ENCODE measurements at regions not wholly inside any gene's neighbourhood (a gene's known extent, or its start where the extent isn't known, plus 50 kb on each side); places are given as distances from the start of the nearest gene placed in this dataset.

DNA sequence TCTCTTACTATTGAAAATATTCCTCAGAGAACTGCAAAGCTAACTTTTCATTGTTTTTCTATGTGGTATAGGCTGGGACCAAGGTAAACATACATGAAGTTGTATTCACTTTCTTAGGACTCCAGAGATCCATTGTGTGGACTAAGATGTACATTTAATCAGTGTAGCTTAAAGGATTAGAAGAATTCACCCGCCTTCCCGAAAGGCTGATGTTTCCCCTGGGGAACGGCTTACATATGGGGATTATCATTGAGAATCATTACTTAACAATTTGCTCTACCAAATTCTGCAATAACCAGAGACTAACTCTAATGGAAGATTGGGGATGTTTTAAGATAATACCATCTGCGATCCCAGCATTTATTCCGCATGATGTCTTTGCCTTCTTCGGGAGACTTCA is 257.1 kb upstream of the KIAA1217 start:
- ChIA-PET CTCF (no interaction called here), POLR2A (no interaction called here)
- no peaks in the 10 kb centered on the region for H3K9me3 ChIP-seq (ENCODE audit: control insufficient read depth, insufficient read depth, low read depth, low read length)

DNA sequence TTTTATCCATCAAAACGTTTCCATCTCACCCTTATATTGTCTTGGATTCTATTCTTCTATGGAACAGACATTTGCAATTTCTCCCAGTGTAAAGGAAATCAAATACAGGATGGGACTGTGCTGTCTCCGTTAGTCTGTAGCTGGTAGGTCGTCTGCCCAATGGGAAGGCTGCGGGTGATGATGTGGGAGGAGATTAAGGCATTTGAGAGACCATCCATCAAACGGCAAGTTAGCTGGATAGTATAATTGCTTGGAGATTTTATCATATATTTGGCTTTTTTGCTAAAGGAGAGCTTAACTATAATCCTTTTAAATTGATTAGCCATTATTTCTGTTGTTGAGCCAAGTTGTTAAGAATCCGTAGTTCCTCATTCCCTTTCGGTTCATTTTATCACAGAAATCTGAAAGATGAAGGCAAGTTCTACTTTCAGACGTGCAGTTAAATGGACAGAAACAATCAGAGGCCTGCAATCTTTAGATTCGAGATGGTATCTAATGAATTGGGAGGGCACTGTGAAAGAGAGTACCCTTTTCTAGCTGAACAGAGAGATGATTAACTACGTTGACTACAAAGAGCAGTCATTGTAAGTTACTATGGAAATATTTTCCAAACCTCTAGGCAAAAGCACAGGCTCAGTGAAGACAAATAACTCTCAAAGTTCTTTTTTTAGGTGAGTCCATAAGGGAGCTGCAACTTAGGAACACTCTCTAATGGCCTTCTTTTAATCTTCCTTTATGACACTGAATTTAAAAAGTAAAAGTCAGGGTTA is 253.3 kb upstream of the KIAA1217 start:
- no peaks in the 10 kb centered on the region for H3K9me3 ChIP-seq (ENCODE audit: control insufficient read depth, insufficient read depth, low read depth, low read length)
- H3K4me3 ChIP-seq (ENCODE audit: low read depth, low read length): no peak overlapping the region
- H3K27ac ChIP-seq (ENCODE audit: extremely low read depth, low read depth, low read length): no peak overlapping the region
- no peaks in the 10 kb centered on the region for H3K36me3 ChIP-seq (ENCODE audit: control insufficient read depth in 2 of 2, insufficient read depth in 1 of 2, low read length in 2 of 2)
- CTCF ChIA-PET: interaction anchor here (0.6 to 1.1 kb wide), 2 partner anchors 38 to 561 kb away, joined by 3 read pairs; no protein-coding TSS in a partner anchor
- no peaks in the 10 kb centered on the region for H3K4me1 ChIP-seq (ENCODE audit: control insufficient read depth, insufficient read depth, low read length)
- POLR2A ChIA-PET: no interaction called here
- TF ChIP-seq ZNF830 (tag by site-specific recombination; IDR thresholded peaks at IDR 0.05; ENCODE audit: low read depth): no peak
- TF ChIP-seq, protein P1, sequence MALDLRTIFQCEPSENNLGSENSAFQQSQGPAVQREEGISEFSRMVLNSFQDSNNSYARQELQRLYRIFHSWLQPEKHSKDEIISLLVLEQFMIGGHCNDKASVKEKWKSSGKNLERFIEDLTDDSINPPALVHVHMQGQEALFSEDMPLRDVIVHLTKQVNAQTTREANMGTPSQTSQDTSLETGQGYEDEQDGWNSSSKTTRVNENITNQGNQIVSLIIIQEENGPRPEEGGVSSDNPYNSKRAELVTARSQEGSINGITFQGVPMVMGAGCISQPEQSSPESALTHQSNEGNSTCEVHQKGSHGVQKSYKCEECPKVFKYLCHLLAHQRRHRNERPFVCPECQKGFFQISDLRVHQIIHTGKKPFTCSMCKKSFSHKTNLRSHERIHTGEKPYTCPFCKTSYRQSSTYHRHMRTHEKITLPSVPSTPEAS (tag by site-specific recombination; IDR thresholded peaks at IDR 0.05): no peak
- no peak for TF ChIP-seq ZNF660 (tag by site-specific recombination; IDR thresholded peaks at IDR 0.05)
- TF ChIP-seq, protein P2, sequence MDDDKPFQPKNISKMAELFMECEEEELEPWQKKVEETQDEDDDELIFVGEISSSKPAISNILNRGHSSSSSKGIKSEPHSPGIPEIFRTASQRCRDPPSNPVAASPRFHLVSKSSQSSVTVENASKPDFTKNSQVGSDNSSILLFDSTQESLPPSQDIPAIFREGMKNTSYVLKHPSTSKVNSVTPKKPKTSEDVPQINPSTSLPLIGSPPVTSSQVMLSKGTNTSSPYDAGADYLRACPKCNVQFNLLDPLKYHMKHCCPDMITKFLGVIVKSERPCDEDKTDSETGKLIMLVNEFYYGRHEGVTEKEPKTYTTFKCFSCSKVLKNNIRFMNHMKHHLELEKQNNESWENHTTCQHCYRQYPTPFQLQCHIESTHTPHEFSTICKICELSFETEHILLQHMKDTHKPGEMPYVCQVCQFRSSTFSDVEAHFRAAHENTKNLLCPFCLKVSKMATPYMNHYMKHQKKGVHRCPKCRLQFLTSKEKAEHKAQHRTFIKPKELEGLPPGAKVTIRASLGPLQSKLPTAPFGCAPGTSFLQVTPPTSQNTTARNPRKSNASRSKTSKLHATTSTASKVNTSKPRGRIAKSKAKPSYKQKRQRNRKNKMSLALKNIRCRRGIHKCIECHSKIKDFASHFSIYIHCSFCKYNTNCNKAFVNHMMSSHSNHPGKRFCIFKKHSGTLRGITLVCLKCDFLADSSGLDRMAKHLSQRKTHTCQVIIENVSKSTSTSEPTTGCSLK (tag by site-specific recombination; IDR thresholded peaks at IDR 0.05): no peak
- no peak for TF ChIP-seq ZNF529 (tag by site-specific recombination; IDR thresholded peaks at IDR 0.05; ENCODE audit: insufficient replicate concordance)
- no peak for TF ChIP-seq SETDB1 (IDR thresholded peaks at IDR 0.05; ENCODE audit: insufficient read length, low read length)
- TF ChIP-seq, protein P3, sequence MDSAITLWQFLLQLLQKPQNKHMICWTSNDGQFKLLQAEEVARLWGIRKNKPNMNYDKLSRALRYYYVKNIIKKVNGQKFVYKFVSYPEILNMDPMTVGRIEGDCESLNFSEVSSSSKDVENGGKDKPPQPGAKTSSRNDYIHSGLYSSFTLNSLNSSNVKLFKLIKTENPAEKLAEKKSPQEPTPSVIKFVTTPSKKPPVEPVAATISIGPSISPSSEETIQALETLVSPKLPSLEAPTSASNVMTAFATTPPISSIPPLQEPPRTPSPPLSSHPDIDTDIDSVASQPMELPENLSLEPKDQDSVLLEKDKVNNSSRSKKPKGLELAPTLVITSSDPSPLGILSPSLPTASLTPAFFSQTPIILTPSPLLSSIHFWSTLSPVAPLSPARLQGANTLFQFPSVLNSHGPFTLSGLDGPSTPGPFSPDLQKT (IDR thresholded peaks at IDR 0.05; ENCODE audit: borderline replicate concordance, low read depth, low read length): no peak
- TF ChIP-seq SCRT1 (tag by site-specific recombination; IDR thresholded peaks at IDR 0.05; ENCODE audit: borderline replicate concordance): no peak
- TF ChIP-seq ZNF623 (tag by site-specific recombination; IDR thresholded peaks at IDR 0.05): no peak
- no peak for TF ChIP-seq ZBTB48 (tag by site-specific recombination; IDR thresholded peaks at IDR 0.05)
- TF ChIP-seq ZNF785 (tag by site-specific recombination; IDR thresholded peaks at IDR 0.05): no peak
- TF ChIP-seq SP3 (tag by site-specific recombination; IDR thresholded peaks at IDR 0.05): no peak
- TF ChIP-seq, protein P4, sequence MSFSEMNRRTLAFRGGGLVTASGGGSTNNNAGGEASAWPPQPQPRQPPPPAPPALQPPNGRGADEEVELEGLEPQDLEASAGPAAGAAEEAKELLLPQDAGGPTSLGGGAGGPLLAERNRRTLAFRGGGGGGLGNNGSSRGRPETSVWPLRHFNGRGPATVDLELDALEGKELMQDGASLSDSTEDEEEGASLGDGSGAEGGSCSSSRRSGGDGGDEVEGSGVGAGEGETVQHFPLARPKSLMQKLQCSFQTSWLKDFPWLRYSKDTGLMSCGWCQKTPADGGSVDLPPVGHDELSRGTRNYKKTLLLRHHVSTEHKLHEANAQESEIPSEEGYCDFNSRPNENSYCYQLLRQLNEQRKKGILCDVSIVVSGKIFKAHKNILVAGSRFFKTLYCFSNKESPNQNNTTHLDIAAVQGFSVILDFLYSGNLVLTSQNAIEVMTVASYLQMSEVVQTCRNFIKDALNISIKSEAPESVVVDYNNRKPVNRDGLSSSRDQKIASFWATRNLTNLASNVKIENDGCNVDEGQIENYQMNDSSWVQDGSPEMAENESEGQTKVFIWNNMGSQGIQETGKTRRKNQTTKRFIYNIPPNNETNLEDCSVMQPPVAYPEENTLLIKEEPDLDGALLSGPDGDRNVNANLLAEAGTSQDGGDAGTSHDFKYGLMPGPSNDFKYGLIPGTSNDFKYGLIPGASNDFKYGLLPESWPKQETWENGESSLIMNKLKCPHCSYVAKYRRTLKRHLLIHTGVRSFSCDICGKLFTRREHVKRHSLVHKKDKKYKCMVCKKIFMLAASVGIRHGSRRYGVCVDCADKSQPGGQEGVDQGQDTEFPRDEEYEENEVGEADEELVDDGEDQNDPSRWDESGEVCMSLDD (tag by site-specific recombination; IDR thresholded peaks at IDR 0.05): no peak
- TF ChIP-seq, protein P5, sequence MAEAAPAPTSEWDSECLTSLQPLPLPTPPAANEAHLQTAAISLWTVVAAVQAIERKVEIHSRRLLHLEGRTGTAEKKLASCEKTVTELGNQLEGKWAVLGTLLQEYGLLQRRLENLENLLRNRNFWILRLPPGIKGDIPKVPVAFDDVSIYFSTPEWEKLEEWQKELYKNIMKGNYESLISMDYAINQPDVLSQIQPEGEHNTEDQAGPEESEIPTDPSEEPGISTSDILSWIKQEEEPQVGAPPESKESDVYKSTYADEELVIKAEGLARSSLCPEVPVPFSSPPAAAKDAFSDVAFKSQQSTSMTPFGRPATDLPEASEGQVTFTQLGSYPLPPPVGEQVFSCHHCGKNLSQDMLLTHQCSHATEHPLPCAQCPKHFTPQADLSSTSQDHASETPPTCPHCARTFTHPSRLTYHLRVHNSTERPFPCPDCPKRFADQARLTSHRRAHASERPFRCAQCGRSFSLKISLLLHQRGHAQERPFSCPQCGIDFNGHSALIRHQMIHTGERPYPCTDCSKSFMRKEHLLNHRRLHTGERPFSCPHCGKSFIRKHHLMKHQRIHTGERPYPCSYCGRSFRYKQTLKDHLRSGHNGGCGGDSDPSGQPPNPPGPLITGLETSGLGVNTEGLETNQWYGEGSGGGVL (tag by site-specific recombination; IDR thresholded peaks at IDR 0.05): no peak
- TF ChIP-seq ZNF629 (tag by site-specific recombination; IDR thresholded peaks at IDR 0.05): no peak
- no peak for TF ChIP-seq OSR2 (tag by site-specific recombination; IDR thresholded peaks at IDR 0.05)

More for the DNA sequence above, 257.1 kb upstream of the KIAA1217 start:
- no peaks in the 10 kb centered on the region for H3K4me1 ChIP-seq (ENCODE audit: control insufficient read depth, insufficient read depth, low read length)
- no peak overlapping the region for H3K27ac ChIP-seq (ENCODE audit: extremely low read depth, low read depth, low read length)
- no peak for TF ChIP-seq ZNF292 (tag by site-specific recombination; IDR thresholded peaks at IDR 0.05; ENCODE audit: borderline replicate concordance, low read depth)
- TF ChIP-seq ZNF324 (tag by site-specific recombination; IDR thresholded peaks at IDR 0.05): no peak
- TF ChIP-seq, protein P6, sequence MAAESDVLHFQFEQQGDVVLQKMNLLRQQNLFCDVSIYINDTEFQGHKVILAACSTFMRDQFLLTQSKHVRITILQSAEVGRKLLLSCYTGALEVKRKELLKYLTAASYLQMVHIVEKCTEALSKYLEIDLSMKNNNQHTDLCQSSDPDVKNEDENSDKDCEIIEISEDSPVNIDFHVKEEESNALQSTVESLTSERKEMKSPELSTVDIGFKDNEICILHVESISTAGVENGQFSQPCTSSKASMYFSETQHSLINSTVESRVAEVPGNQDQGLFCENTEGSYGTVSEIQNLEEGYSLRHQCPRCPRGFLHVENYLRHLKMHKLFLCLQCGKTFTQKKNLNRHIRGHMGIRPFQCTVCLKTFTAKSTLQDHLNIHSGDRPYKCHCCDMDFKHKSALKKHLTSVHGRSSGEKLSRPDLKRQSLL (tag by site-specific recombination; IDR thresholded peaks at IDR 0.05): no peak
- no peak for TF ChIP-seq ZBTB1 (tag by site-specific recombination; IDR thresholded peaks at IDR 0.05)
- H3K4me3 ChIP-seq (ENCODE audit: low read depth, low read length): no peak overlapping the region
- no peaks in the 10 kb centered on the region for H3K36me3 ChIP-seq (ENCODE audit: control insufficient read depth in 2 of 2, insufficient read depth in 1 of 2, low read length in 2 of 2)

All from HEK293 (cell line).